ENCODE measurements at regions not wholly inside any gene's neighbourhood (a gene's known extent, or its start where the extent isn't known, plus 50 kb on each side); places are given as distances from the start of the nearest gene placed in this dataset.

GRCh38 chr5:2222246-2222992, 339.7 kb upstream of the IRX4 start:
- Mint-ChIP-seq H3K4me3 (no peak overlapping the region), H3K4me1 (no peaks in the 10 kb centered on the region), H3K36me3 (no peaks in the 10 kb centered on the region), H3K9me3 (no peaks in the 10 kb centered on the region), H3K27ac (no peak overlapping the region)
- ATAC-seq, result no peak
- peak in 1 of 2 donors; percentile 38 for DNase-seq (ENCODE audit: low spot score in 2 of 2)

- no peak overlapping the region for H3K27ac Mint-ChIP-seq
- ATAC-seq (no peak), DNase-seq (ENCODE audit: low spot score in 2 of 2) (no peak)
- H3K36me3 Mint-ChIP-seq, result no peaks in the 10 kb centered on the region
- no peaks in the 10 kb centered on the region for H3K4me1 Mint-ChIP-seq
- no peak overlapping the region for H3K4me3 Mint-ChIP-seq
- no peaks in the 10 kb centered on the region for H3K9me3 Mint-ChIP-seq
Observed at GRCh38 chr5:2221450-2221849, 338.7 kb upstream of the IRX4 start.

GRCh38 chr5:2220741-2221140, 338.0 kb upstream of the IRX4 start:
- no peaks in the 10 kb centered on the region for H3K36me3 Mint-ChIP-seq
- H3K4me1 Mint-ChIP-seq, result no peaks in the 10 kb centered on the region
- DNase-seq (ENCODE audit: low spot score in 2 of 2) (no peak), ATAC-seq (no peak)
- no peak overlapping the region for H3K27ac Mint-ChIP-seq
- H3K4me3 Mint-ChIP-seq, result no peak overlapping the region
- H3K9me3 Mint-ChIP-seq, result no peaks in the 10 kb centered on the region

GRCh38 chr5:2219149-2219776, 336.5 kb upstream of the IRX4 start:
- no peak overlapping the region for H3K4me3 Mint-ChIP-seq
- ATAC-seq (no peak), DNase-seq (ENCODE audit: low spot score in 2 of 2) (no peak)
- H3K9me3 Mint-ChIP-seq, result no peaks in the 10 kb centered on the region
- no peaks in the 10 kb centered on the region for H3K36me3 Mint-ChIP-seq
- no peak overlapping the region for H3K27ac Mint-ChIP-seq
- no peaks in the 10 kb centered on the region for H3K4me1 Mint-ChIP-seq

GRCh38 chr5:2217219-2217618, 334.5 kb upstream of the IRX4 start:
- Mint-ChIP-seq H3K27ac (no peak overlapping the region), H3K9me3 (no peaks in the 10 kb centered on the region), H3K36me3 (no peaks in the 10 kb centered on the region), H3K4me1 (no peaks in the 10 kb centered on the region), H3K4me3 (no peak overlapping the region)
- DNase-seq (ENCODE audit: low spot score in 2 of 2) (no peak), ATAC-seq (no peak)

GRCh38 chr5:2214910-2215590, 332.3 kb upstream of the IRX4 start:
- no peak for ATAC-seq
- Mint-ChIP-seq H3K4me1 (no peaks in the 10 kb centered on the region), H3K27ac (no peak overlapping the region), H3K4me3 (no peak overlapping the region), H3K36me3 (no peaks in the 10 kb centered on the region), H3K9me3 (no peaks in the 10 kb centered on the region)
- no peak for DNase-seq (ENCODE audit: low spot score in 2 of 2)

GRCh38 chr5:2213121-2213730, 330.5 kb upstream of the IRX4 start:
- no peaks in the 10 kb centered on the region for H3K9me3 Mint-ChIP-seq
- no peak overlapping the region for H3K4me3 Mint-ChIP-seq
- ATAC-seq, result peak; percentile 43
- H3K4me1 Mint-ChIP-seq, result no peaks in the 10 kb centered on the region
- H3K36me3 Mint-ChIP-seq, result no peaks in the 10 kb centered on the region
- peak in 1 of 2 donors; percentile 36 for DNase-seq (ENCODE audit: low spot score in 2 of 2)
- no peak overlapping the region for H3K27ac Mint-ChIP-seq

- DNase-seq (ENCODE audit: low spot score in 2 of 2) (no peak), ATAC-seq (no peak)
- Mint-ChIP-seq H3K36me3 (no peaks in the 10 kb centered on the region), H3K9me3 (no peaks in the 10 kb centered on the region), H3K4me1 (no peaks in the 10 kb centered on the region), H3K4me3 (no peak overlapping the region), H3K27ac (no peak overlapping the region)
Observed at GRCh38 chr5:2212481-2212880, 329.8 kb upstream of the IRX4 start.

- Mint-ChIP-seq H3K9me3 (no peaks in the 10 kb centered on the region), H3K27ac (no peak overlapping the region), H3K4me1 (no peaks in the 10 kb centered on the region), H3K4me3 (no peak overlapping the region), H3K36me3 (no peaks in the 10 kb centered on the region)
- no peak for ATAC-seq
- no peak for DNase-seq (ENCODE audit: low spot score in 2 of 2)
Observed at GRCh38 chr5:2208239-2208544, 325.5 kb upstream of the IRX4 start.

GRCh38 chr5:2207416-2208238, 324.9 kb upstream of the IRX4 start:
- Mint-ChIP-seq H3K4me1 (no peaks in the 10 kb centered on the region), H3K27ac (no peak overlapping the region), H3K9me3 (no peaks in the 10 kb centered on the region), H3K4me3 (no peak overlapping the region), H3K36me3 (no peaks in the 10 kb centered on the region)
- ATAC-seq, result no peak
- DNase-seq (ENCODE audit: low spot score in 2 of 2), result peak in 1 of 2 donors; percentile 36

GRCh38 chr5:2207109-2207399, 324.3 kb upstream of the IRX4 start:
- Mint-ChIP-seq H3K4me3 (no peak overlapping the region), H3K9me3 (no peaks in the 10 kb centered on the region), H3K27ac (no peak overlapping the region), H3K4me1 (no peaks in the 10 kb centered on the region), H3K36me3 (no peaks in the 10 kb centered on the region)
- ATAC-seq (no peak), DNase-seq (ENCODE audit: low spot score in 2 of 2) (peak in 1 of 2 donors; percentile 38)

- ATAC-seq (no peak), DNase-seq (ENCODE audit: low spot score in 2 of 2) (peak in 1 of 2 donors; percentile 40)
- Mint-ChIP-seq H3K36me3 (no peaks in the 10 kb centered on the region), H3K27ac (no peak overlapping the region), H3K4me3 (no peak overlapping the region), H3K4me1 (no peaks in the 10 kb centered on the region), H3K9me3 (no peaks in the 10 kb centered on the region)
Observed at GRCh38 chr5:2206293-2207108, 323.8 kb upstream of the IRX4 start.

- DNase-seq (ENCODE audit: low spot score in 2 of 2), result no peak
- Mint-ChIP-seq H3K36me3 (no peaks in the 10 kb centered on the region), H3K4me1 (no peaks in the 10 kb centered on the region), H3K27ac (no peak overlapping the region), H3K4me3 (no peak overlapping the region), H3K9me3 (no peaks in the 10 kb centered on the region)
- ATAC-seq, result no peak
Observed at GRCh38 chr5:2205596-2206226, 323.0 kb upstream of the IRX4 start.

GRCh38 chr5:2205185-2205585, 322.5 kb upstream of the IRX4 start:
- no peaks in the 10 kb centered on the region for H3K4me1 Mint-ChIP-seq
- no peak overlapping the region for H3K27ac Mint-ChIP-seq
- no peaks in the 10 kb centered on the region for H3K9me3 Mint-ChIP-seq
- DNase-seq (ENCODE audit: low spot score in 2 of 2) (no peak), ATAC-seq (peak; percentile 42)
- no peak overlapping the region for H3K4me3 Mint-ChIP-seq
- no peaks in the 10 kb centered on the region for H3K36me3 Mint-ChIP-seq
